CD4-positive, alpha-beta T cell (primary cell): ENCODE measurements at regions not wholly inside any gene's neighbourhood (a gene's known extent, or its start where the extent isn't known, plus 50 kb on each side); places are given as distances from the start of the nearest gene placed in this dataset.

Source experiments
- ATAC-seq: fragments of 200-7000 bp; cut with Tn5 transposase; one replicate; pipeline ENCODE4 v1.10.0; 2022; ENCODE audit warnings: mild to moderate bottlenecking; ENCODE audit not compliant: poor library complexity
- CTCF ChIA-PET: fragments of 350-600 bp; sonication (Branson Sonifier 250); formaldehyde crosslinking; loops from one replicate; lab custom pipeline; 2021; ENCODE audit warnings: antibody characterized with exemption, inconsistent platforms; lab: Charles Lee
- POLR2A ChIA-PET: fragments of 350-600 bp; sonication (Branson Sonifier 250); formaldehyde crosslinking; loops from one replicate; lab custom pipeline; 2021; ENCODE audit warnings: antibody characterized with exemption, inconsistent platforms; lab: Charles Lee
- DNase-seq, 14 experiments: peaks; one replicate each; pipeline ENCODE4 v3.0.0-alpha.2; 2013 to 2020; ENCODE audit warnings: mixed read lengths in 2 of 14
- H3K27ac ChIP-seq, 2 donors: one replicate each; pipeline versions ENCODE4 v1.5.1 to v1.7.0; 2013; ENCODE audit warnings: low read length in 2 of 2, low read depth in 1 of 2, mild to moderate bottlenecking in 1 of 2
- H3K27me3 ChIP-seq, 2 experiments: 1 replicate in 1 of 2; 2 replicates in 1 of 2; pipeline versions ENCODE4 v1.6.1 to v1.7.0; 2013; ENCODE audit warnings: low read length in 2 of 2, control low read depth in 1 of 2, mild to moderate bottlenecking in 1 of 2, moderate library complexity in 1 of 2; ENCODE audit not compliant: insufficient read depth in 2 of 2, control insufficient read depth in 1 of 2
- H3K36me3 ChIP-seq: one replicate; pipeline ENCODE4 v1.6.1; 2013; ENCODE audit warnings: low read length, control low read depth; ENCODE audit not compliant: insufficient read depth
- H3K4me1 ChIP-seq: one replicate; pipeline ENCODE4 v1.6.1; 2013; ENCODE audit warnings: low read length, control low read depth; ENCODE audit not compliant: insufficient read depth
- H3K4me3 ChIP-seq: one replicate; pipeline ENCODE4 v1.5.1; 2013; ENCODE audit warnings: mild to moderate bottlenecking, low read length, moderate library complexity
- H3K9me3 ChIP-seq, 2 experiments: 1 replicate in 1 of 2; 2 replicates in 1 of 2; pipeline versions ENCODE4 v1.6.1 to v1.7.0; 2013; ENCODE audit warnings: low read length in 2 of 2, mild to moderate bottlenecking in 2 of 2, control low read depth in 1 of 2, moderate library complexity in 1 of 2; ENCODE audit not compliant: control insufficient read depth in 1 of 2, insufficient read depth in 1 of 2
- H3K27ac Mint-ChIP-seq: one replicate; pipeline ENCODE4 v1.8.0; 2020; ENCODE audit warnings: mixed read lengths
- H3K27me3 Mint-ChIP-seq: one replicate; pipeline ENCODE4 v1.8.0; 2021; ENCODE audit warnings: mixed read lengths
- H3K36me3 Mint-ChIP-seq: one replicate; pipeline ENCODE4 v1.8.0; 2021; ENCODE audit warnings: low read depth, mixed read lengths
- H3K4me1 Mint-ChIP-seq: one replicate; pipeline ENCODE4 v1.8.0; 2021; ENCODE audit warnings: low read depth, mixed read lengths
- H3K4me3 Mint-ChIP-seq: one replicate; pipeline ENCODE4 v1.8.0; 2020; ENCODE audit warnings: mild to moderate bottlenecking, mixed read lengths
- H3K9me3 Mint-ChIP-seq: one replicate; pipeline ENCODE4 v1.8.0; 2020; ENCODE audit warnings: mixed read lengths
- CTCF ChIP-seq: fragments of 200-600 bp; IDR thresholded peaks from one replicate; pipeline ENCODE4 v1.8.0; 2022; ENCODE audit warnings: antibody characterized with exemption, mild to moderate bottlenecking
- intact Hi-C, 2 experiments: fragments of 100-400 bp; cut with DNase I in 1 of 2; cut with micrococcal nuclease in 1 of 2; formaldehyde crosslinking; loops; one replicate each; pipeline versions ENCODE4 v1.15.1 to v1.9.0; 2023 to 2025; cut with DNase I, micrococcal nuclease

GRCh38 chr17:63170795-63171194 is 204.8 kb downstream of the TANC2 start:
- ChIA-PET CTCF (no interaction called here), POLR2A (no interaction called here)
- no peak overlapping the region for H3K27ac ChIP-seq
- ATAC-seq (no peak), DNase-seq (no peak)
- Mint-ChIP-seq H3K4me3 (no peak overlapping the region), H3K4me1 (no peaks in the 10 kb centered on the region), H3K9me3 (no peaks in the 10 kb centered on the region), H3K27me3 (no peaks in the 10 kb centered on the region), H3K36me3 (peaks cover 5% of the 10 kb centered on the region), H3K27ac (no peak overlapping the region)
- no peak overlapping the region for H3K4me3 ChIP-seq
- no peak for TF ChIP-seq CTCF
- intact Hi-C loops: no loop called here
- no peaks in the 10 kb centered on the region for H3K4me1 ChIP-seq
- no peaks in the 10 kb centered on the region for H3K9me3 ChIP-seq
- no peaks in the 10 kb centered on the region for H3K27me3 ChIP-seq
- H3K36me3 ChIP-seq: no peaks in the 10 kb centered on the region

- H3K4me1 ChIP-seq: no peaks in the 10 kb centered on the region
- no peaks in the 10 kb centered on the region for H3K27me3 Mint-ChIP-seq
- no peaks in the 10 kb centered on the region for H3K9me3 Mint-ChIP-seq
- no peaks in the 10 kb centered on the region for H3K9me3 ChIP-seq
- H3K27me3 ChIP-seq: no peaks in the 10 kb centered on the region
- H3K27ac ChIP-seq: no peak overlapping the region
- no peaks in the 10 kb centered on the region for H3K36me3 ChIP-seq
- no peak overlapping the region for H3K4me3 Mint-ChIP-seq
- POLR2A ChIA-PET: no interaction called here
- peaks cover 5% of the 10 kb centered on the region for H3K36me3 Mint-ChIP-seq
- no peak overlapping the region for H3K4me3 ChIP-seq
- TF ChIP-seq CTCF: no peak
- H3K27ac Mint-ChIP-seq: no peak overlapping the region
- CTCF ChIA-PET: no interaction called here
- intact Hi-C loops: no loop called here
- ATAC-seq (no peak), DNase-seq (no peak)
- no peaks in the 10 kb centered on the region for H3K4me1 Mint-ChIP-seq
These were observed 205.7 kb downstream of the TANC2 start for GRCh38 chr17:63171428-63172393.

GRCh38 chr17:63173450-63173849 is 207.4 kb downstream of the TANC2 start:
- no peaks in the 10 kb centered on the region for H3K4me1 Mint-ChIP-seq
- no peak overlapping the region for H3K27ac ChIP-seq
- no peak for TF ChIP-seq CTCF
- ATAC-seq: no peak
- no peak overlapping the region for H3K4me3 Mint-ChIP-seq
- H3K4me3 ChIP-seq: no peak overlapping the region
- H3K27me3 ChIP-seq: no peaks in the 10 kb centered on the region
- H3K27me3 Mint-ChIP-seq: no peaks in the 10 kb centered on the region
- DNase-seq: no peak
- H3K36me3 Mint-ChIP-seq: peaks cover 5% of the 10 kb centered on the region
- ChIA-PET CTCF (no interaction called here), POLR2A (no interaction called here)
- intact Hi-C loops: no loop called here
- no peaks in the 10 kb centered on the region for H3K4me1 ChIP-seq
- H3K36me3 ChIP-seq: no peaks in the 10 kb centered on the region
- H3K9me3 Mint-ChIP-seq: no peaks in the 10 kb centered on the region
- H3K27ac Mint-ChIP-seq: no peak overlapping the region
- no peaks in the 10 kb centered on the region for H3K9me3 ChIP-seq
